T47D (cell line): ENCODE measurements at regions not wholly inside any gene's neighbourhood (a gene's known extent, or its start where the extent isn't known, plus 50 kb on each side); places are given as distances from the start of the nearest gene placed in this dataset.

Source experiments
- DNase-seq, 2 experiments: peaks; one replicate each; pipeline versions ENCODE4 v3.0.0 to v3.0.0-alpha.2; 2011 to 2012; ENCODE audit warnings: low read depth in 1 of 2, low spot score in 1 of 2
- JUND ChIP-seq: IDR thresholded peaks from 2 replicates; pipeline ENCODE4 v1.6.1; 2012; ENCODE audit warnings: low read depth
- in situ Hi-C: cut with HindIII; loops from 2 replicates; pipeline ENCODE4 v1.10.0; 2016; ENCODE audit warnings: low sequenced_read_pairs, low pct_unique_long_range_greater_than_20kb

- TF ChIP-seq JUND, result no peak
- in situ Hi-C loops, result no loop called here
- DNase-seq, result no peak
Measured at GRCh38 chr20:52779125-52779524, 193.0 kb upstream of the TSHZ2 start.

GRCh38 chr20:52777171-52777570 lies 195.0 kb upstream of the TSHZ2 start:
- in situ Hi-C loops, result no loop called here
- DNase-seq, result no peak
- TF ChIP-seq JUND, result no peak

DNA sequence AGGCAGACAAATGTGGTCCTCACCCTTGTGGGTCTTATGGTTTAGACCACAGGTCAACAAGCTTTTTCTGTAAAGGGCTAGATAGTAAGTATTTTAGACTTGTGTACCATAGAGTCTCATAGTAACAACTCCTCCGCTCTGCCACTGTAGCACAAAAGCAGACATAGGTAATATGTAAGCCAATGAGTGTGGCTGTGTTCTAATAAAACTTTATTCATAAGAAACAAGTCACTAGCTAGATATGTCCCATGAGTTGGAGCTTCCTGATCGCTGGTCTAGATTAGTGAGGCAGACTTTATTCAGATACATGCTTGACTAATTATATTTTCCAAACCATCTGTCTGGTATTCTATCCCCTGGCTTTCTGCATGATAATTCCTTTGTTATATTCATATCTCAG lies 196.4 kb upstream of the TSHZ2 start:
- in situ Hi-C loops, result no loop called here
- no peak for DNase-seq
- TF ChIP-seq JUND, result no peak

DNA sequence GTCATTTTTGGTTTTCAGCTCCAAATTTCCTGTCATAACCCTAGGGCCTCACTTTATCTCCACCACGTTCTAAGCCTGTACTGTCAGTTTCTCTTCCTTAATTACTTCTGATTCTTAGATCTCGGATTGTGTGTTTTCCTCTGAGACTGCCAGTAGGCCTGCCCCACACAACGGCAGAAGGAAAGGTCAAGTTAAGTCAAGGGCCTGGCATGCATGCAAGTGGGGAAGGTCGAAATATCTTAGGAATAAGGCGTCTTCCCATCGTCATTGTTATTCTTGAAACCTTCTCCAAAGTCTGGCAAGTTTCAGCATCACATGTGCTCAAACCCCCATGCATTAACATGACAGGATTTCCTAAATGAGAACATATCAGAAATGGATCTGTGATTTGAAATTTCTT lies 203.5 kb upstream of the TSHZ2 start:
- DNase-seq, result no peak
- in situ Hi-C loops, result no loop called here
- TF ChIP-seq JUND, result no peak

GRCh38 chr20:52766645-52767435 lies 205.3 kb upstream of the TSHZ2 start:
- in situ Hi-C loops, result no loop called here
- no peak for DNase-seq
- TF ChIP-seq JUND, result no peak

DNA sequence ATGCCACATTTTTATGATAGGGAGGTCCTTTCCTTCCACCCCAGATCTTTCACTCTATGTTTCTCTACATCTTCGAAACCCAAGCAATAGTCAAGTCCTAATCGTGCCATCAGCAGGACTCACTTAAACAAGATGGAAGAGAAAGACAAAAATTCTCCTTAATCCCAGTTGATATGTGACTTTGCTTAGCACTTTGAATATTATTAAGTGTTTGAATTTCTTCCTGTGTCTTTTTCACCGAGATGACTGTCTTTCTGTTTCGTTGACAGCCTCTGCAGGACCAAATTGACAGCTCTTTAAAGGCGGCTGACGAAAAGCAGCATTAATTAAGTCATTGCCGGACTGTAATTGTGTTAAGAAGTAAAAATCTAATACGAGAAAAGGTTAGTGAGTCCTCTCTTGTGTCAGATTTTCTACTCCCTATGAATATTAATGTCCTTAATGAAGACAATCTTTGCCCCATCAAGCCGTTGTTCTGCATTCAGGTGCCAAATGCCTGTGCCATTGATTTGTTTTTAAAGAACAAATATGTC lies 208.8 kb upstream of the TSHZ2 start:
- TF ChIP-seq JUND, result no peak
- in situ Hi-C loops, result no loop called here
- no peak for DNase-seq

DNA sequence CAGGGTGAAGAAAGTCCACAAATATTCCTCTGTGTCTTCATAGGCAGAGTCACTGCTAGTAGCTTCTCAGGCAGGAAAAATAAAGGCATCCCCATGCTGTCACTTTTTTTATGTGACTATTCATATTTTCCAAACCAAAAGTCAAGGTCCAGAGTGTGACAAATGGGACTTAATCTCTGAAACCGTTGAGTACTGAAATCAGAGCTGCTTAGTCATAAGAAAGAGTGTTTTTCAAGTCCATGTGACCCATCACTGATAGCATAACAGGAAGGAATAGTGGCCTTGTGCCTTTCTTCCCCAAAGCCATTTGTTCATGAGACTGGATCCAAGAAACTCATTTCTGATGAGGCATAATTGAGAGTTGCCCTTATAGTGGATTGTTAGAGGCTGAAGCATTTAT lies 210.3 kb upstream of the TSHZ2 start:
- no peak for DNase-seq
- no peak for TF ChIP-seq JUND
- in situ Hi-C loops, result no loop called here

DNA sequence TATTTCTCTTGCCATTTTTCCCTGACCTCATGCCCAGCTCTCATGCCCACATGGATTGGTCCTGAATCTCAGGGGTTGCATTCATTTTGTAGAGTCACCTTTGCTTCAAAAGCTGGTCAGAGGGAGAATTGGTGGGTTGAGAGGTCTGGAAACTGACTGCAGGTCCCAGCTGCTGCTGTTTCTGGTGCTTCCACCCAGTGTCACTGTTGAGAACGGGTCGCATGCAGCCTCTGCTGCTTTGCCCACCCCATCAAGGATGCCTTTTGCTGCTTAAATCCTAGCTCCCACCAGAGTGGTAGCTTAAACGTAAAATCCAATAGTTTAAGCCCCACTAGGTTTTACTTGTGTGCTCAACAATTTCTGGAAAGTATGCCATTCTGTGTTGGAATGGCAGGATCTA lies 211.4 kb upstream of the TSHZ2 start:
- in situ Hi-C loops, result no loop called here
- DNase-seq, result no peak
- no peak for TF ChIP-seq JUND

GRCh38 chr20:52757411-52757810 lies 214.7 kb upstream of the TSHZ2 start:
- DNase-seq, result no peak
- no peak for TF ChIP-seq JUND
- in situ Hi-C loops, result no loop called here

DNA sequence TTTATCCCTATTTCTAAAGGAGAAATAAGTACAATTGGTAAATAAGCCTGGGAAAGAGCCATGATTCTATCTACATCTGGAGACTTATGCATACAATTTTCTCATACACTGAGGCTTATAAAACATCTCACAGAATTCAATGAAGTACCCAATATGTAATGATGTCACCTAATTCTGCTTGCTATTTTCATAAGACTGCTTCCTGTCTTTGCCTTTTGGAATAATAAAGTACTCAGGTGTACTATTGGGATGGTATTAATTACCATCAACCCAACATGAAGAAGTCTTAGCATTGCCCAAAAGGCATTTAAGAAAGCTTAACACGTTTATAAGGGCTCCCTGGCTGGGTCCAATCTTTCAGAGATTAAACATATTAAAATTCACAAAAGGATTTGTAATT lies 216.4 kb upstream of the TSHZ2 start:
- no peak for TF ChIP-seq JUND
- no peak for DNase-seq
- in situ Hi-C loops, result no loop called here

DNA sequence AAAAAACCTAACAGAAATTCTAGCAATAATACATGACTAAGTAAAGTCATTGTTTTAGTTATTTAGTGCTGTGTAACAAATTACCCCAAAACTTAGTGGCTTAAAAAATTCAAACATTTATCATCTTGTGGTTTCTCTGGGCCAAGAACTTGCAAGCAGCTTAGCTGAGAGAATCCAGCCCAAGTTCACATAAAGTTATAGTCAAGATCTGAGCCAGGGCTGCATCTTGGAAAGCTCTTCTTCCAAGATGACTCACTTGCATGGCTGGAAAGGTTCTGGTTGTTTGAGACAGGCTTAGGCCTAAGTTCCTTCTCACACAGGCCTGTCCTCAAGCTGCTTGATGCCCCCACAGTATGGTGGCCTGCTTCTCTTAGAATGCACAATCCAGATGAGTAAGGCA lies 217.8 kb upstream of the TSHZ2 start:
- DNase-seq, result no peak
- no peak for TF ChIP-seq JUND
- in situ Hi-C loops, result no loop called here

- in situ Hi-C loops, result no loop called here
- DNase-seq, result no peak
- no peak for TF ChIP-seq JUND
Measured at GRCh38 chr20:52752023-52752422, 220.1 kb upstream of the TSHZ2 start.

GRCh38 chr20:52751571-52751970 lies 220.6 kb upstream of the TSHZ2 start:
- no peak for DNase-seq
- in situ Hi-C loops, result no loop called here
- TF ChIP-seq JUND, result no peak

DNA sequence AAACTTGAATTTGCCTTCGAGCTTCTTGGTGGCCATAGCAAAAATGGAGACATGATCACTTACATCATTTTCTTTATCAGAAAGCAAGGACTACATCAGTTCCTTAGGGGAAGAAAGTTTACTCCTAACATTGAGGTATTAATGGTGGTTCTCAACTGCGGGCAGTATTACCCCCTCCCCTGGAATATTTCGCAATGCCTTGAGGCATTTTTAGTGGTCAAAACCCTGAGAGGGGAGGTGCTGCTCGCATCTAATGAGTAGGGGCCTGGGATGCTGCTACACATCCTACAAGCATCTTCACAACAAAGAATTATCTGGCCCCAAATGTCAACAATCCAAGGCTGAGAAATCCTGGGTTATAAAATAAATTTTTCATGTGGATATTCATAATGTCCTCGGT lies 222.2 kb upstream of the TSHZ2 start:
- no peak for TF ChIP-seq JUND
- no peak for DNase-seq
- in situ Hi-C loops, result no loop called here
